IMR-90 (cell line): ENCODE measurements at regions not wholly inside any gene's neighbourhood (a gene's known extent, or its start where the extent isn't known, plus 50 kb on each side); places are given as distances from the start of the nearest gene placed in this dataset.
"Not testable (repeated sequence)": the region's sequence is repeated elsewhere in the genome, so short reads cannot be mapped to it uniquely, and the experiment has no call there.

Source experiments
- ATAC-seq: fragments of 200-7000 bp; cut with Tn5 transposase; 2 replicates; pipeline ENCODE4 v1.9.1; 2020; ENCODE audit warnings: low read depth, mild to moderate bottlenecking, moderate library complexity
- BruUV-seq: library from RNA; stranded (reverse); fragments of 400-500 nt; replicated peaks from 2 replicates; lab custom pipeline; 2021; lab: Mats Ljungman, UMichigan
- CTCF ChIA-PET: fragments of 300-600 bp; formaldehyde crosslinking; extraction: SDS; loops from one replicate; lab custom pipeline; 2021; ENCODE audit warnings: antibody characterized with exemption; lab: Yijun Ruan, JAX
- POLR2A ChIA-PET: fragments of 300-600 bp; sonication (Branson Sonifier 250); formaldehyde crosslinking; loops from one replicate; lab custom pipeline; 2022; ENCODE audit warnings: antibody characterized with exemption; ENCODE audit not compliant: unreplicated experiment; lab: Charles Lee
- DNase-seq: peaks from one replicate; pipeline ENCODE4 v3.0.0; 2013
- H2AFZ ChIP-seq: replicated peaks from 2 replicates; pipeline ENCODE3; 2013; ENCODE audit warnings: low read length, mild to moderate bottlenecking; ENCODE audit not compliant: poor library complexity
- H2AK5ac ChIP-seq: 2 replicates; pipeline ENCODE4 v1.6.1; 2013; ENCODE audit warnings: low read depth, low read length, inconsistent platforms
- H2AK9ac ChIP-seq: replicated peaks from 2 replicates; pipeline ENCODE3; 2013; ENCODE audit warnings: mild to moderate bottlenecking, low read depth, low read length, moderate library complexity; ENCODE audit not compliant: poor library complexity
- H2BK120ac ChIP-seq: 2 replicates; pipeline ENCODE4 v1.6.1; 2013; ENCODE audit warnings: low read depth, low read length, inconsistent platforms
- H2BK15ac ChIP-seq: 3 replicates; pipeline ENCODE4 v1.6.1; 2013; ENCODE audit warnings: low read depth, low read length, inconsistent platforms
- H2BK20ac ChIP-seq: 2 replicates; pipeline ENCODE4 v1.6.1; 2013; ENCODE audit warnings: low read depth, mild to moderate bottlenecking, inconsistent platforms, low read length, moderate library complexity
- H2BK5ac ChIP-seq: 2 replicates; pipeline ENCODE4 v1.6.1; 2013; ENCODE audit warnings: mild to moderate bottlenecking, low read depth, low read length, inconsistent platforms; ENCODE audit not compliant: poor library complexity, severe bottlenecking
- H3K14ac ChIP-seq: replicated peaks from 2 replicates; pipeline ENCODE4 v1.6.1; 2013; ENCODE audit warnings: low read depth, low read length, inconsistent platforms
- H3K18ac ChIP-seq: 2 replicates; pipeline ENCODE4 v1.6.1; 2013; ENCODE audit warnings: low read depth, low read length, control low read depth
- H3K23ac ChIP-seq: 2 replicates; pipeline ENCODE4 v1.6.1; 2013; ENCODE audit warnings: low read depth, low read length, inconsistent platforms
- H3K27ac ChIP-seq: 2 replicates; pipeline ENCODE4 v1.5.1; 2013; ENCODE audit warnings: mild to moderate bottlenecking, control low read depth, low read length; ENCODE audit not compliant: insufficient read depth
- H3K27me3 ChIP-seq: 2 replicates; pipeline ENCODE4 v1.6.1; 2013; ENCODE audit warnings: low read length; ENCODE audit not compliant: control insufficient read depth, insufficient read depth
- H3K36me3 ChIP-seq: 2 replicates; pipeline ENCODE4 v1.6.1; 2013; ENCODE audit warnings: low read length, mixed read lengths; ENCODE audit not compliant: control insufficient read depth, insufficient read depth
- H3K4ac ChIP-seq: 2 replicates; pipeline ENCODE4 v1.6.1; 2013; ENCODE audit warnings: low read depth, low read length, inconsistent platforms
- H3K4me1 ChIP-seq: 2 replicates; pipeline ENCODE4 v1.6.1; 2013; ENCODE audit warnings: low read length, mixed read lengths; ENCODE audit not compliant: control insufficient read depth, insufficient read depth
- H3K4me2 ChIP-seq: 2 replicates; pipeline ENCODE4 v1.6.1; 2013; ENCODE audit warnings: low read depth, mild to moderate bottlenecking, control low read depth, low read length, moderate library complexity
- H3K4me3 ChIP-seq: 2 replicates; pipeline ENCODE4 v1.5.1; 2013; ENCODE audit warnings: low read depth, mild to moderate bottlenecking, control low read depth, low read length, moderate library complexity; ENCODE audit not compliant: insufficient read depth
- H3K56ac ChIP-seq: 2 replicates; pipeline ENCODE4 v1.6.1; 2013; ENCODE audit warnings: low read length, inconsistent platforms; ENCODE audit not compliant: insufficient read depth; ENCODE audit errors: extremely low read depth
- H3K79me1 ChIP-seq, 2 experiments: 2 replicates each; pipeline ENCODE4 v1.6.1; 2013; ENCODE audit warnings: low read length in 2 of 2, inconsistent platforms in 1 of 2, low read depth in 1 of 2
- H3K9ac ChIP-seq: 2 replicates; pipeline ENCODE4 v1.6.1; 2013; ENCODE audit warnings: low read depth, low read length, control low read depth
- H3K9me1 ChIP-seq: 2 replicates; pipeline ENCODE4 v1.6.1; 2013; ENCODE audit warnings: low read length, inconsistent platforms; ENCODE audit not compliant: insufficient read depth
- H3K9me3 ChIP-seq: 2 replicates; pipeline ENCODE4 v1.6.1; 2013; ENCODE audit warnings: low read length; ENCODE audit not compliant: control insufficient read depth, insufficient read depth
- H4K20me1 ChIP-seq: 2 replicates; pipeline ENCODE4 v1.6.1; 2013; ENCODE audit warnings: low read length, inconsistent platforms; ENCODE audit not compliant: insufficient read depth
- H4K5ac ChIP-seq: 2 replicates; pipeline ENCODE4 v1.6.1; 2013; ENCODE audit warnings: mild to moderate bottlenecking, low read depth, low read length, control low read depth
- H4K8ac ChIP-seq, 2 experiments: 2 replicates each; pipeline ENCODE4 v1.6.1; 2013; ENCODE audit warnings: low read depth in 2 of 2, low read length in 2 of 2, control low read depth in 1 of 2, inconsistent platforms in 1 of 2
- H4K91ac ChIP-seq: 2 replicates; pipeline ENCODE4 v1.6.1; 2013; ENCODE audit warnings: low read depth, low read length, inconsistent platforms; ENCODE audit not compliant: insufficient read depth
- WGBS, 2 experiments: methylation state at CpG; one replicate each; pipeline versions ENCODE4 v1.1.5 to v1.1.7; 2013; ENCODE audit warnings: missing lambda C conversion rate in 2 of 2; ENCODE audit not compliant: insufficient read length in 1 of 2; ENCODE audit errors: extremely low coverage in 2 of 2; 5-methylcytosine and 5-hydroxymethylcytosine counted together
- dilution Hi-C: fragments of 300-500 bp; cut with HindIII; formaldehyde crosslinking; loops from one replicate; pipeline ENCODE4 v1.14.3; 2018; ENCODE audit warnings: low sequenced_read_pairs; ENCODE audit not compliant: unreplicated experiment
- in situ Hi-C: fragments of 300-500 bp; cut with MboI; formaldehyde crosslinking; loops from 3 replicates; pipeline ENCODE4 v1.14.3; 2019; ENCODE audit warnings: low sequenced_read_pairs, inconsistent platforms, mixed read lengths
- intact Hi-C: fragments of 100-400 bp; cut with micrococcal nuclease; formaldehyde crosslinking; loops from 2 replicates; pipeline ENCODE4 v1.10.0; 2022

- in situ Hi-C loops, CTCF ChIA-PET: not testable (repeated sequence)
These were observed 568.4 kb downstream of the HINT1 start for GRCh38 chr5:130596647-130597046.

More at GRCh38 chr5:130596647-130597046, 568.4 kb downstream of the HINT1 start:
- H2AFZ ChIP-seq, DNase-seq, H3K4ac ChIP-seq, intact Hi-C loops, H2BK20ac ChIP-seq, dilution Hi-C loops, H3K27ac ChIP-seq, H3K4me1 ChIP-seq, H2BK120ac ChIP-seq, BruUV-seq, H4K20me1 ChIP-seq, H3K4me3 ChIP-seq, H3K27me3 ChIP-seq, H2AK9ac ChIP-seq, H3K36me3 ChIP-seq, H3K14ac ChIP-seq, ATAC-seq, H3K56ac ChIP-seq, H2BK5ac ChIP-seq, H3K9me3 ChIP-seq, H2BK15ac ChIP-seq, H3K4me2 ChIP-seq, H4K8ac ChIP-seq, H2AK5ac ChIP-seq, POLR2A ChIA-PET, H3K18ac ChIP-seq, H4K5ac ChIP-seq, H3K9ac ChIP-seq, H3K23ac ChIP-seq, H3K9me1 ChIP-seq, H4K91ac ChIP-seq, H3K79me1 ChIP-seq: not testable (repeated sequence)
- no CpG with 5 or more reads among the region's 25 CpGs for WGBS, 2 experiments
